ENCODE measurements at regions not wholly inside any gene's neighbourhood (a gene's known extent, or its start where the extent isn't known, plus 50 kb on each side); places are given as distances from the start of the nearest gene placed in this dataset.

DNA sequence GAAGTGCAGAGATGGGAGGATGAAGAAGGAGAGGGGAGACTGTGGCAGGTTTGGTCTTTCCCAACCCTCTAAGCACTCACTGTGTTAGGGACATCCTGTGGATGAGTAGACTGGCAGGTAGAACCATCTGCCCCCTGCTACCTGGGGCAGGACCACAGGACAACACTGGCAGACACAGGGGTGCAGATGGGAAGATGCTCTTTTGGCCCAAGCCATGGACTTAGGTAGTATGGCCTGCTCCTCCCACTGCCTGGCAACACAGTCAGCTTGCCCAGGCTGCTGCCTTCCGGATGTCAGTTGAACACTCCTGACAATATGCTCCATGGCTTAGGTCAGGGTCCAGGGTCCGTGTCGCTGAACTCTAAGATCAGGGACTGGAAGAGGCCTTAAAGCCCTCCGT, 140.7 kb upstream of the NAV2 start:
- TF ChIP-seq ZNF565 (CRISPR knock-in tag; conservative IDR thresholded peaks at IDR 0.05; ENCODE audit: low read depth): no peak
- no peak for TF ChIP-seq ZC3H10 (CRISPR knock-in tag; IDR thresholded peaks at IDR 0.05)
- TF ChIP-seq ARNTL (CRISPR knock-in tag; IDR thresholded peaks at IDR 0.05; ENCODE audit: borderline replicate concordance, low read depth): no peak
- TF ChIP-seq, protein P1, sequence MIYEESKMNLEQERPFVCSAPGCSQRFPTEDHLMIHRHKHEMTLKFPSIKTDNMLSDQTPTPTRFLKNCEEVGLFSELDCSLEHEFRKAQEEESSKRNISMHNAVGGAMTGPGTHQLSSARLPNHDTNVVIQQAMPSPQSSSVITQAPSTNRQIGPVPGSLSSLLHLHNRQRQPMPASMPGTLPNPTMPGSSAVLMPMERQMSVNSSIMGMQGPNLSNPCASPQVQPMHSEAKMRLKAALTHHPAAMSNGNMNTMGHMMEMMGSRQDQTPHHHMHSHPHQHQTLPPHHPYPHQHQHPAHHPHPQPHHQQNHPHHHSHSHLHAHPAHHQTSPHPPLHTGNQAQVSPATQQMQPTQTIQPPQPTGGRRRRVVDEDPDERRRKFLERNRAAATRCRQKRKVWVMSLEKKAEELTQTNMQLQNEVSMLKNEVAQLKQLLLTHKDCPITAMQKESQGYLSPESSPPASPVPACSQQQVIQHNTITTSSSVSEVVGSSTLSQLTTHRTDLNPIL (CRISPR knock-in tag; IDR thresholded peaks at IDR 0.05; ENCODE audit: low read depth): no peak
- TF ChIP-seq GLIS3 (CRISPR knock-in tag; IDR thresholded peaks at IDR 0.05): no peak
- no peak for TF ChIP-seq PPARA (CRISPR knock-in tag; IDR thresholded peaks at IDR 0.05; ENCODE audit: borderline replicate concordance)
- TF ChIP-seq ESRRG (CRISPR knock-in tag; IDR thresholded peaks at IDR 0.05): no peak
- TF ChIP-seq ISL1 (CRISPR knock-in tag; IDR thresholded peaks at IDR 0.05): no peak
- TF ChIP-seq POU6F1 (CRISPR knock-in tag; IDR thresholded peaks at IDR 0.05; ENCODE audit: borderline replicate concordance, low read depth): no peak
- no peak for TF ChIP-seq TSHZ2 (CRISPR knock-in tag; IDR thresholded peaks at IDR 0.05)
- TF ChIP-seq OSR1 (CRISPR knock-in tag; IDR thresholded peaks at IDR 0.05): no peak
- TF ChIP-seq ZNF70 (CRISPR knock-in tag; IDR thresholded peaks at IDR 0.05): no peak
- no peak for TF ChIP-seq ZNF8 (CRISPR knock-in tag; IDR thresholded peaks at IDR 0.05)
- TF ChIP-seq RARB (CRISPR knock-in tag; IDR thresholded peaks at IDR 0.05): no peak
- TF ChIP-seq, protein P2, sequence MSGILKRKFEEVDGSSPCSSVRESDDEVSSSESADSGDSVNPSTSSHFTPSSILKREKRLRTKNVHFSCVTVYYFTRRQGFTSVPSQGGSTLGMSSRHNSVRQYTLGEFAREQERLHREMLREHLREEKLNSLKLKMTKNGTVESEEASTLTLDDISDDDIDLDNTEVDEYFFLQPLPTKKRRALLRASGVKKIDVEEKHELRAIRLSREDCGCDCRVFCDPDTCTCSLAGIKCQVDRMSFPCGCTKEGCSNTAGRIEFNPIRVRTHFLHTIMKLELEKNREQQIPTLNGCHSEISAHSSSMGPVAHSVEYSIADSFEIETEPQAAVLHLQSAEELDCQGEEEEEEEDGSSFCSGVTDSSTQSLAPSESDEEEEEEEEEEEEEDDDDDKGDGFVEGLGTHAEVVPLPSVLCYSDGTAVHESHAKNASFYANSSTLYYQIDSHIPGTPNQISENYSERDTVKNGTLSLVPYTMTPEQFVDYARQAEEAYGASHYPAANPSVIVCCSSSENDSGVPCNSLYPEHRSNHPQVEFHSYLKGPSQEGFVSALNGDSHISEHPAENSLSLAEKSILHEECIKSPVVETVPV (CRISPR knock-in tag; IDR thresholded peaks at IDR 0.05): no peak
- no peak for TF ChIP-seq BACH2 (CRISPR knock-in tag; IDR thresholded peaks at IDR 0.05; ENCODE audit: borderline replicate concordance)
- no peak for TF ChIP-seq PATZ1 (CRISPR knock-in tag; IDR thresholded peaks at IDR 0.05; ENCODE audit: borderline replicate concordance)
- no peak for TF ChIP-seq TOX (CRISPR knock-in tag; IDR thresholded peaks at IDR 0.05; ENCODE audit: borderline replicate concordance)
- no peak for TF ChIP-seq TCF4 (CRISPR knock-in tag; IDR thresholded peaks at IDR 0.05; ENCODE audit: borderline replicate concordance)
- no peak for TF ChIP-seq ZFP30 (CRISPR knock-in tag; IDR thresholded peaks at IDR 0.05)
- no peak for ATAC-seq

- TF ChIP-seq TOX (CRISPR knock-in tag; IDR thresholded peaks at IDR 0.05; ENCODE audit: borderline replicate concordance): no peak
- peak; percentile 97 for TF ChIP-seq ZNF8 (CRISPR knock-in tag; IDR thresholded peaks at IDR 0.05)
- no peak for TF ChIP-seq POU6F1 (CRISPR knock-in tag; IDR thresholded peaks at IDR 0.05; ENCODE audit: borderline replicate concordance, low read depth)
- TF ChIP-seq OSR1 (CRISPR knock-in tag; IDR thresholded peaks at IDR 0.05): no peak
- no peak for TF ChIP-seq ZNF565 (CRISPR knock-in tag; conservative IDR thresholded peaks at IDR 0.05; ENCODE audit: low read depth)
- no peak for ATAC-seq
These were observed 141.7 kb upstream of the NAV2 start for GRCh38 chr11:19570889-19571288.
